ENCODE measurements at regions not wholly inside any gene's neighbourhood (a gene's known extent, or its start where the extent isn't known, plus 50 kb on each side); places are given as distances from the start of the nearest gene placed in this dataset.

DNA sequence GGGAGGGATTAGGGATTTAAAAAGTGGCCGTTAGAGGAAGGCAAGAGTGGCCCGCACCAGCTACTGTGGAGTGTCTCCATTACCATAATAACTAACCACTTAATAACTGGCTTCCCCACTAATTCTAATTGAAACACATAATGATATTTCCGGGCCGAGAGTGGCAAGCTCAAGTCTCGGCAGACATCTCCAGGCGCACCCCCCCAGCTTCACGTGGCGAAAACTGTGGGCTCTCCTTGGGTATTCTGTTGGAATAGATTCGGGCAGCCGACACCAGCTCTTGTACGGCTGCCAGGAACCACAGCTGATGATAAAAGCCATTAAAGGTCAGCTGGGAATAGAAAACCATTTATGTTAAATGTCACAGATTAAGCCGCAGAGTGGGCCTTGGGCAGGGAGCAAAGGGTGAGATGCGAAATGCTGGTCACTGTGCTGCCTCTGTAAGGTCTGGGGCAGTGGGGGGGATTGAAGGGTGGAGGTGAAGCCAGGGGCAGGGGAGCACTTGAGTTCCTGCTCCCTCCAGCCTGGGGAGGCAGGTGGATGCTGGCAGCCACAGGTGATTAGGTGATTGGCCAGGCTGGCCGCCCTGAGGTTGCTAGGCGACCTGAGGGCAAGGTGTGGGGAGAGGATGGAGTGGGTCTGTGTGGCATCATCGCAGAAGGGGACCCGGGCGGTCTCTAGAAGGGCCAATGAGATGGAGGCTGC is 115.6 kb upstream of the SDK2 start:
- TF ChIP-seq CTCF (IDR thresholded peaks at IDR 0.05; ENCODE audit: control extremely low read depth, extremely low read depth, low read depth, missing control alignments): no peak
- POLR2A ChIA-PET: no interaction called here
- DNase-seq (ENCODE audit: extremely low spot score): no peak
- CTCF ChIA-PET: no interaction called here

GRCh38 chr17:73760439-73760758 is 116.2 kb upstream of the SDK2 start:
- no peak for DNase-seq (ENCODE audit: extremely low spot score)
- no peak for TF ChIP-seq CTCF (IDR thresholded peaks at IDR 0.05; ENCODE audit: control extremely low read depth, extremely low read depth, low read depth, missing control alignments)
- ChIA-PET CTCF (no interaction called here), POLR2A (no interaction called here)

GRCh38 chr17:73765824-73766563 is 121.7 kb upstream of the SDK2 start:
- ChIA-PET CTCF (interaction anchor here (1.4 kb wide), 1 partner anchor 337 kb away, joined by 3 read pairs; no protein-coding TSS in a partner anchor), POLR2A (no interaction called here)
- no peak for TF ChIP-seq CTCF (IDR thresholded peaks at IDR 0.05; ENCODE audit: control extremely low read depth, extremely low read depth, low read depth, missing control alignments)
- no peak for DNase-seq (ENCODE audit: extremely low spot score)

DNA sequence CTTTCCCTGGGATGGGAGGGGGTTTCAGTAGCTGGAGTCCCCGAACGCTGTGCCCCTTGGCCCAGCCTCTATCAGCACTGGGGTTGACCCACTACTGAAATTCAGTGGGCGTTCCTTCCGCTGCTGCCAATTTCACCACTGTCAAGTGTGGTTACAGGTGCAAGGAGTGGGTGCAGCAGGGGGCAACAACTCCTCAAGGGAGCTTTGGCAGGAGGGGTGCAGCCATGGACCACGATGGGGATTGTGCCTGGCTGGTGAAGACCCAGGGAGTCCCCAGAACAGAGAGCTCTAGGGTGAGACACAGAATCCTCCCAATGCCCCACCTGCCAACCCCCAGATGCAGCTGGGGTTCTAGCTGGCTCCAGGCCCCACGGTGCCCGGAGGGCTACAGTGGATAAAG is 123.5 kb upstream of the SDK2 start:
- TF ChIP-seq CTCF (IDR thresholded peaks at IDR 0.05; ENCODE audit: control extremely low read depth, extremely low read depth, low read depth, missing control alignments): no peak
- no peak for DNase-seq (ENCODE audit: extremely low spot score)
- CTCF ChIA-PET: no interaction called here
- POLR2A ChIA-PET: no interaction called here

DNA sequence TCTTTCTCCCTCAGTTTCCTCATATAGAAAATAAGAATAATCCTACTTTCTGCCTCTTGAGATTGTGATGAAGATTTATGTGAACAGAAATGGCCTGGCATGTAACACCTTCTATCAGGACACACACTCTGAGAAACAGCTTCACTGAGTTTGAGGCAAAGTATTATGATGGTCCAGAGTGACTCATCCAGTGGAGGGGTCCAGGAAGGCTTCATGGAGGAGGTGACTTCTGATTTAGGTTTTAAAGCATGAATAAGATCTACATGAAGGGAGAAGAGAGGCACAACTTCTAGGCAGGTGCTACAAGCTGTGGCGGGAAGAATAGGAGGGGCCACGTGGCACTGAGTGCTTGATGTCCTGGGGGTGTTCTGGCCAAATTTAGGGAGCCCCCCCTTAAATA is 124.4 kb upstream of the SDK2 start:
- CTCF ChIA-PET: no interaction called here
- POLR2A ChIA-PET: no interaction called here

DNA sequence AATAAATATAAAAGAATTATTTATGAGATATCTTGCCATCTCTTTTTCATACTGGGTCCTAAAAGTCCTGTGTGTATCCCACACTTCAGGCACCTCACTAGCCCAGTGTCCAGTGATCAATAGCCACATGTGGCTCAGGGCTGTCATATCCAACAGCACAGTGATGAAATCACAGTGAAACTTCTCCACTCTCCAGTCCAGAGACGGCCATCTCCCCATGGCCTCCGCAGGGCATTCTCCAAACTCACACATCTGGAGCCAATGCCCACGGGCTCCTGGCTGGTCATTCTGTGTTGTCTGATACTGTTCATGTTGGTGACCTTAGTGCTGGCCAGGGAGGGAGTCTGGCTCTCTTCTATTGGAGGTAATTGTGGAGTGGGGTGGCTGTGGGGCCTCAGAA is 125.2 kb upstream of the SDK2 start:
- CTCF ChIA-PET: no interaction called here
- DNase-seq (ENCODE audit: extremely low spot score): no peak
- POLR2A ChIA-PET: no interaction called here
- TF ChIP-seq CTCF (IDR thresholded peaks at IDR 0.05; ENCODE audit: control extremely low read depth, extremely low read depth, low read depth, missing control alignments): no peak

More for the DNA sequence above, 124.4 kb upstream of the SDK2 start:
- DNase-seq (ENCODE audit: extremely low spot score): no peak
- no peak for TF ChIP-seq CTCF (IDR thresholded peaks at IDR 0.05; ENCODE audit: control extremely low read depth, extremely low read depth, low read depth, missing control alignments)

Measured in GM10248 (cell line).